NCI-H2081 (cell line): ENCODE measurements at regions not wholly inside any gene's neighbourhood (a gene's known extent, or its start where the extent isn't known, plus 50 kb on each side); places are given as distances from the start of the nearest gene placed in this dataset.

Experiments used
- DNase-seq, 2 experiments: peaks; one replicate each; lab custom pipeline; 2025; lab: John Stamatoyannopoulos, UW

- no peak for DNase-seq
Measured at GRCh38 chr11:92869716-92870115, 99.7 kb upstream of the MTNR1B start.

- DNase-seq, result no peak
Measured at GRCh38 chr11:92870196-92870832, 99.1 kb upstream of the MTNR1B start.

- no peak for DNase-seq
Measured at GRCh38 chr11:92873551-92873950, 95.9 kb upstream of the MTNR1B start.

- no peak for DNase-seq
Measured at GRCh38 chr11:92875473-92875872, 94.0 kb upstream of the MTNR1B start.

GRCh38 chr11:92879086-92879485 lies 90.4 kb upstream of the MTNR1B start:
- DNase-seq, result no peak

- no peak for DNase-seq
Measured at GRCh38 chr11:92880381-92880780, 89.1 kb upstream of the MTNR1B start.

- no peak for DNase-seq
Measured at GRCh38 chr11:92881940-92882450, 87.5 kb upstream of the MTNR1B start.

- no peak for DNase-seq
Measured at GRCh38 chr11:92882828-92883611, 86.4 kb upstream of the MTNR1B start.

GRCh38 chr11:92885600-92885999 lies 83.9 kb upstream of the MTNR1B start:
- no peak for DNase-seq

- peak; percentile 77 to 80 for DNase-seq
Measured at GRCh38 chr11:92886243-92886905, 83.1 kb upstream of the MTNR1B start.

GRCh38 chr11:92888696-92889095 lies 80.8 kb upstream of the MTNR1B start:
- no peak for DNase-seq

GRCh38 chr11:92890846-92891245 lies 78.6 kb upstream of the MTNR1B start:
- no peak for DNase-seq

- DNase-seq, result peak; percentile 2 to 15
Measured at GRCh38 chr11:92892802-92893684, 76.4 kb upstream of the MTNR1B start.

GRCh38 chr11:92894197-92894596 lies 75.3 kb upstream of the MTNR1B start:
- no peak for DNase-seq

GRCh38 chr11:92897487-92897886 lies 72.0 kb upstream of the MTNR1B start:
- DNase-seq, result no peak

GRCh38 chr11:92902417-92902816 lies 67.0 kb upstream of the MTNR1B start:
- DNase-seq, result no peak

GRCh38 chr11:92907671-92908070 lies 61.8 kb upstream of the MTNR1B start:
- DNase-seq, result peak; percentile 55 to 84

- no peak for DNase-seq
Measured at GRCh38 chr11:92909214-92909613, 60.2 kb upstream of the MTNR1B start.

- peak; percentile 8 to 61 for DNase-seq
Measured at GRCh38 chr11:92911478-92911877, 58.0 kb upstream of the MTNR1B start.

GRCh38 chr11:92915551-92915950 lies 53.9 kb upstream of the MTNR1B start:
- no peak for DNase-seq

GRCh38 chr11:92916299-92916698 lies 53.2 kb upstream of the MTNR1B start:
- DNase-seq, result no peak

- no peak for DNase-seq
Measured at GRCh38 chr11:92917927-92918326, 51.5 kb upstream of the MTNR1B start.
